Effector memory CD8-positive, alpha-beta T cell (primary cell): ENCODE measurements at regions not wholly inside any gene's neighbourhood (a gene's known extent, or its start where the extent isn't known, plus 50 kb on each side); places are given as distances from the start of the nearest gene placed in this dataset.

Experiments used
- ATAC-seq: fragments of 150-1000 bp; cut with Tn5 transposase; replicated peaks from 2 replicates; pipeline ENCODE4 v1.10.0; 2021; ENCODE audit warnings: mild to moderate bottlenecking, moderate library complexity
- DNase-seq, 3 experiments: peaks; one replicate each; pipeline ENCODE4 v3.0.0; 2021
- H3K27ac Mint-ChIP-seq, 2 donors: one replicate each; pipeline ENCODE4 v1.8.0; 2022; ENCODE audit warnings: mild to moderate bottlenecking in 2 of 2, mixed read lengths in 2 of 2, moderate library complexity in 2 of 2
- H3K27me3 Mint-ChIP-seq, 2 donors: one replicate each; pipeline ENCODE4 v1.8.0; 2022; ENCODE audit warnings: mixed read lengths in 2 of 2
- H3K36me3 Mint-ChIP-seq: one replicate; pipeline ENCODE4 v1.8.0; 2022; ENCODE audit warnings: mild to moderate bottlenecking, moderate library complexity, mixed read lengths; ENCODE audit not compliant: insufficient read depth
- H3K4me1 Mint-ChIP-seq, 2 donors: one replicate each; pipeline ENCODE4 v1.8.0; 2022; ENCODE audit warnings: low read depth in 2 of 2, mixed read lengths in 2 of 2
- H3K4me3 Mint-ChIP-seq, 2 donors: one replicate each; pipeline ENCODE4 v1.8.0; 2022; ENCODE audit warnings: mild to moderate bottlenecking in 2 of 2, mixed read lengths in 2 of 2, moderate library complexity in 2 of 2
- H3K9me3 Mint-ChIP-seq, 2 donors: one replicate each; pipeline ENCODE4 v1.8.0; 2022; ENCODE audit warnings: mixed read lengths in 2 of 2

GRCh38 chr10:107554333-107554732, 389.8 kb upstream of the SORCS1 start:
- Mint-ChIP-seq H3K36me3 (no peaks in the 10 kb centered on the region), H3K27me3 (no peaks in the 10 kb centered on the region), H3K4me3 (no peak overlapping the region), H3K4me1 (no peaks in the 10 kb centered on the region), H3K27ac (no peak overlapping the region), H3K9me3 (peaks cover 10 to 33% of the 10 kb centered on the region in 2 donors)
- DNase-seq (no peak), ATAC-seq (no peak)

- Mint-ChIP-seq H3K4me1 (no peaks in the 10 kb centered on the region), H3K27me3 (no peaks in the 10 kb centered on the region), H3K9me3 (peaks cover 13 to 38% of the 10 kb centered on the region in 2 donors), H3K27ac (no peak overlapping the region), H3K36me3 (no peaks in the 10 kb centered on the region), H3K4me3 (no peak overlapping the region)
- DNase-seq (no peak), ATAC-seq (no peak)
Measured at GRCh38 chr10:107553470-107553869, 389.0 kb upstream of the SORCS1 start.

- DNase-seq (no peak), ATAC-seq (no peak)
- Mint-ChIP-seq H3K4me1 (no peaks in the 10 kb centered on the region), H3K27me3 (no peaks in the 10 kb centered on the region), H3K27ac (no peak overlapping the region), H3K36me3 (no peaks in the 10 kb centered on the region), H3K4me3 (no peak overlapping the region), H3K9me3 (peaks cover 14 to 39% of the 10 kb centered on the region in 2 donors)
Measured at GRCh38 chr10:107552963-107553362, 388.5 kb upstream of the SORCS1 start.

DNA sequence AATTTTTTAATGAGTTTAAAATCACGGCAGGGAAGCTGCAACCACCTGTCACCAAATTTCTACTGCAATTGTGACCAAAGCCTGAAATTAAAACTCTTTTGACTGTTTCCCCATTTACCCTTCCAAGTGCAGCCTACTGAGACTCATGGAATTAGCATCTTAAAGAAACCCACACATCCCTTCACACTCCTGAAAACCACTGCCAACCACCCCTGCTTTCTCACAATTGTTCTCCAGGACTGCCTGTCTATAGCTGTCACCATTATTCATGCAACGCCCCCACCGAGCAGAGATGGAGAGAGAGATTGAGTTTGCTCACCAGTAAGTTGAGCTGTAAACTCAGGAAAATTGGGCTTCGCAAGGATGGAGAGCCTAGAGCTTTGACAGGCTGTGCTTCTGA, 383.8 kb upstream of the SORCS1 start:
- no peak for DNase-seq
- H3K4me3 Mint-ChIP-seq: no peak overlapping the region
- H3K27ac Mint-ChIP-seq: no peak overlapping the region

GRCh38 chr10:107546986-107547385, 382.5 kb upstream of the SORCS1 start:
- DNase-seq (no peak), ATAC-seq (no peak)
- H3K36me3 Mint-ChIP-seq: no peaks in the 10 kb centered on the region
- peaks cover 9 to 24% of the 10 kb centered on the region in 2 donors for H3K9me3 Mint-ChIP-seq
- H3K27me3 Mint-ChIP-seq: no peaks in the 10 kb centered on the region
- H3K27ac Mint-ChIP-seq: no peak overlapping the region
- H3K4me1 Mint-ChIP-seq: no peaks in the 10 kb centered on the region
- no peak overlapping the region for H3K4me3 Mint-ChIP-seq

More for the DNA sequence above, 383.8 kb upstream of the SORCS1 start:
- peaks cover 9 to 24% of the 10 kb centered on the region in 2 donors for H3K9me3 Mint-ChIP-seq
- no peaks in the 10 kb centered on the region for H3K4me1 Mint-ChIP-seq
- ATAC-seq: no peak
- no peaks in the 10 kb centered on the region for H3K27me3 Mint-ChIP-seq
- no peaks in the 10 kb centered on the region for H3K36me3 Mint-ChIP-seq

DNA sequence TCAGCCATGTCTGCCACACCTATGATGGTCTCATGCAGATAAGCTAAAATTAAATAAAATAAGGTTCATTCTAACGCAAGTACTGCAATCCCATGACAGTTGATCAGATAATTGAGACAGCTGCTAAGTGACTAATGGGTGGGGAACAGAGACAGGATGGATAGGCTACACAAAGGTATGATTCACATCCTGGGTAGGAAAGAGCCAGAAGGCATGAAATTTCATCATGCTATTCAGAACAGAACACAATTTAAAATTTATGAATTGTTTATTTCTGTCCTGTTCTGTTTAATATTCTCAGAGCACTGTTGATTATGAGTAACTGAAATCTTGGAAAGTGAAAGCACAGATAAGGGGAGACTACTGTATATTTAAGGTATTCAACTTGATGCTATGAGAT, 381.8 kb upstream of the SORCS1 start:
- DNase-seq (no peak), ATAC-seq (no peak)
- H3K4me1 Mint-ChIP-seq: no peaks in the 10 kb centered on the region
- H3K27me3 Mint-ChIP-seq: no peaks in the 10 kb centered on the region
- peaks cover 9 to 23% of the 10 kb centered on the region in 2 donors for H3K9me3 Mint-ChIP-seq
- H3K4me3 Mint-ChIP-seq: no peak overlapping the region
- no peaks in the 10 kb centered on the region for H3K36me3 Mint-ChIP-seq
- no peak overlapping the region for H3K27ac Mint-ChIP-seq

DNA sequence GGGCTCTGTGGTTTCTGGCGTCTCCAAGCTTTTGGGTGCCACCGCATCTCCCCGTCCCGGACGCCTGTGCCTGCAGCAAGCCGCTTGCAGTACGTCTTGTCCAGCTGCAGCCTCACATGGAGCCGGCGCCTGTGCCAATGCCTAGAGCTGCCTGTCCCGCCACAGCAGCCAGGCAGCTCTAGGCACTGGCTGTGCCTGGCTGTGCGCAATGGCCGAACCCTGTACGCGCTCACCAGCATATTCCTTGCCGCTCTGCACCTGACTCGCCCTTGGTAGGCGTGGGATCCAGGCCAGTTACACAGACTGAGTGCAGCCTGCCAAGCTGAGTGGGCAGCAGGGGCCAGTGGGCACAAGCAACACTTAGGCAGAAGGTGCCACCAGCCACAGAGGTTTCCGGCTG, 381.2 kb upstream of the SORCS1 start:
- H3K27ac Mint-ChIP-seq: no peak overlapping the region
- H3K27me3 Mint-ChIP-seq: no peaks in the 10 kb centered on the region
- H3K4me1 Mint-ChIP-seq: no peaks in the 10 kb centered on the region
- no peaks in the 10 kb centered on the region for H3K36me3 Mint-ChIP-seq
- H3K4me3 Mint-ChIP-seq: no peak overlapping the region
- no peak for DNase-seq
- peaks cover 9 to 18% of the 10 kb centered on the region in 2 donors for H3K9me3 Mint-ChIP-seq
- no peak for ATAC-seq

GRCh38 chr10:107544706-107545520, 380.4 kb upstream of the SORCS1 start:
- DNase-seq (no peak), ATAC-seq (no peak)
- H3K27me3 Mint-ChIP-seq: no peaks in the 10 kb centered on the region
- H3K27ac Mint-ChIP-seq: no peak overlapping the region
- peaks cover 3% of the 10 kb centered on the region for H3K36me3 Mint-ChIP-seq
- no peaks in the 10 kb centered on the region for H3K4me1 Mint-ChIP-seq
- H3K9me3 Mint-ChIP-seq: peaks cover 8 to 17% of the 10 kb centered on the region in 2 donors
- H3K4me3 Mint-ChIP-seq: no peak overlapping the region

- Mint-ChIP-seq H3K9me3 (peaks cover 3 to 8% of the 10 kb centered on the region in 2 donors), H3K4me1 (no peaks in the 10 kb centered on the region), H3K27me3 (no peaks in the 10 kb centered on the region), H3K4me3 (no peak overlapping the region), H3K27ac (no peak overlapping the region), H3K36me3 (peaks cover 3% of the 10 kb centered on the region)
- DNase-seq (no peak), ATAC-seq (no peak)
Measured at GRCh38 chr10:107542607-107543006, 378.1 kb upstream of the SORCS1 start.

DNA sequence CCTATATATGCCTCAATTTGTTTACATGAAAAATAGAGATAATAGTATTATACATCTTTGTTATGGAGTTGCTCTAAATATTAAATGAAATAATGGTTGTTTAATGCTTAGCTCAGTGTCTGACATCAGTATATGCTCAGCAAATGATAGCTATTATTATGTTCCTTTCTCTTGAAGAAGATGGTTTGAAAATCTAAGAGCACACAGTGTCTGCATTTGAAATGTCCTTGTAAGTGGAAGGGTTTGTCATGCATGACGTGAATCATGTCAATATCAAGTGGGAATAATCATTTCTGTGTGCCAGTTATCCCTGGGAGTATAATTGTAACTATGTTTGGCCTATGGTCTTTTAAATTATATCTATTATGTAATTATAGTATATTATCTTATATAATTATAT, 377.5 kb upstream of the SORCS1 start:
- peaks cover 3% of the 10 kb centered on the region for H3K36me3 Mint-ChIP-seq
- H3K4me3 Mint-ChIP-seq: no peak overlapping the region
- no peak overlapping the region for H3K27ac Mint-ChIP-seq
- H3K9me3 Mint-ChIP-seq: peaks cover 2 to 8% of the 10 kb centered on the region in 2 donors
- no peaks in the 10 kb centered on the region for H3K27me3 Mint-ChIP-seq
- DNase-seq (no peak), ATAC-seq (no peak)
- no peaks in the 10 kb centered on the region for H3K4me1 Mint-ChIP-seq

DNA sequence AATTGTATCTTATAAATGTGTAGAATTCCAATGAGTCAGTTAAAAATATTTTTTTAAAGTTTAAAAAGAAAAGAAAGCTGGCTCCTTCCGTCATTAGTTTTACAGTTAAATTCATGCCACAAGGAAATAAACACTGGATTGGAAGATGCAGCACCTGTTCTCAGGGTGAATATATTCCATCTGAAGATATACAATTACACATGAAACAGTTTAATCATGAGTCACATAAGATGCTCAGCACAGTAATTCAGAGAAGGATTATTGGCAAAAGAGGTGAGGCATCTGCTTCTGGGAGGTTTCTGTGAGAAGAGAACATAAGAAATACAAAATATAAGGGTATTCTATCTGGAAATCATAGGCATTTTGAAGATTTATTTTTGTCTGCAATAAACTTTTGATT, 376.5 kb upstream of the SORCS1 start:
- DNase-seq: no peak
- no peaks in the 10 kb centered on the region for H3K27me3 Mint-ChIP-seq
- H3K36me3 Mint-ChIP-seq: peaks cover 3% of the 10 kb centered on the region
- H3K9me3 Mint-ChIP-seq: peaks cover 1 to 8% of the 10 kb centered on the region in 2 donors
- H3K4me3 Mint-ChIP-seq: no peak overlapping the region
- no peak for ATAC-seq
- H3K4me1 Mint-ChIP-seq: no peaks in the 10 kb centered on the region
- H3K27ac Mint-ChIP-seq: no peak overlapping the region

- peaks cover 0 to 11% of the 10 kb centered on the region in 2 donors for H3K9me3 Mint-ChIP-seq
- no peaks in the 10 kb centered on the region for H3K4me1 Mint-ChIP-seq
- no peaks in the 10 kb centered on the region for H3K27me3 Mint-ChIP-seq
- H3K4me3 Mint-ChIP-seq: no peak overlapping the region
- H3K36me3 Mint-ChIP-seq: no peaks in the 10 kb centered on the region
- DNase-seq (no peak), ATAC-seq (no peak)
- no peak overlapping the region for H3K27ac Mint-ChIP-seq
Measured at GRCh38 chr10:107529350-107529749, 364.8 kb upstream of the SORCS1 start.

- H3K4me1 Mint-ChIP-seq: no peaks in the 10 kb centered on the region
- no peaks in the 10 kb centered on the region for H3K36me3 Mint-ChIP-seq
- no peaks in the 10 kb centered on the region for H3K27me3 Mint-ChIP-seq
- H3K27ac Mint-ChIP-seq: no peak overlapping the region
- DNase-seq (no peak), ATAC-seq (no peak)
- H3K9me3 Mint-ChIP-seq: peaks cover 10 to 17% of the 10 kb centered on the region in 2 donors
- H3K4me3 Mint-ChIP-seq: no peak overlapping the region
Measured at GRCh38 chr10:107520348-107520747, 355.8 kb upstream of the SORCS1 start.

DNA sequence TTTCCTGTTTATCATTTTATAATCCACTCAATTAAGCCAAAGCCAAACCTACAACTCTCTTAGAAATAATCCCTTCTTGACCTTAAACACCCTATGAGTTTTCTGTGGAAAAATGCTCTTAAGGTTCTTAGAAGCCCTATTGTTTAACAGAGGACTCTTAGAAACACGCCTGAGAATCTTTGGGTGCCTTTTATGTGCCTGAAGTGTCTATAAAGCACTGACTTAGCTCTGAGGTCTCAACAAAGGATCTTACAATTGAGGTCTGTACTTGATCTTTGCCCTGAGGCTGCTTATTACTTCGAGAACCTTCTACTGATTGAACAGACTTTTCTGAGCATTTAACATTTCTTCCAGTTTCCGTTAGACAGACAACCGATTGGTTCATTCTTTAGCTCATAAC, 353.3 kb upstream of the SORCS1 start:
- H3K27ac Mint-ChIP-seq: no peak overlapping the region
- no peaks in the 10 kb centered on the region for H3K36me3 Mint-ChIP-seq
- no peaks in the 10 kb centered on the region for H3K27me3 Mint-ChIP-seq
- H3K9me3 Mint-ChIP-seq: peaks cover 8 to 17% of the 10 kb centered on the region in 2 donors
- no peaks in the 10 kb centered on the region for H3K4me1 Mint-ChIP-seq
- DNase-seq: no peak
- ATAC-seq: no peak
- no peak overlapping the region for H3K4me3 Mint-ChIP-seq
